Lower lobe of right lung (tissue), 2 donors: ENCODE measurements at regions not wholly inside any gene's neighbourhood (a gene's known extent, or its start where the extent isn't known, plus 50 kb on each side); places are given as distances from the start of the nearest gene placed in this dataset.

Experiments
- ATAC-seq, 2 donors: fragments of 200-7000 bp; cut with Tn5 transposase; one replicate each; pipeline ENCODE4 v1.9.1; 2020 to 2022; ENCODE audit warnings: mild to moderate bottlenecking in 2 of 2, moderate library complexity in 2 of 2
- DNase-seq: peaks from one replicate; pipeline ENCODE4 v3.0.0-alpha.2; 2020
- H3K27ac ChIP-seq: fragments of 200-600 bp; one replicate; pipeline ENCODE4 v1.8.0; 2022
- H3K27me3 ChIP-seq: fragments of 200-600 bp; one replicate; pipeline ENCODE4 v1.8.0; 2022; ENCODE audit warnings: low read depth
- H3K36me3 ChIP-seq: fragments of 200-600 bp; one replicate; pipeline ENCODE4 v1.8.0; 2022; ENCODE audit warnings: mild to moderate bottlenecking
- H3K4me1 ChIP-seq: fragments of 200-600 bp; one replicate; pipeline ENCODE4 v1.8.0; 2022
- H3K4me3 ChIP-seq: fragments of 200-600 bp; one replicate; pipeline ENCODE4 v1.8.0; 2022; ENCODE audit warnings: mild to moderate bottlenecking
- H3K9me3 ChIP-seq: fragments of 200-600 bp; one replicate; pipeline ENCODE4 v1.8.0; 2022
- intact Hi-C: fragments of 100-400 bp; cut with DNase I; formaldehyde crosslinking; loops from one replicate; pipeline ENCODE4 v1.11.0; 2022
- TF ChIP-seq, protein P1 (sequence below): fragments of 200-600 bp; IDR thresholded peaks from one replicate; pipeline ENCODE4 v1.8.0; 2022; ENCODE audit warnings: antibody characterized with exemption, mild to moderate bottlenecking
- donor health status: DM: no; HTN: yes; CAD: no; lungs with severe emphysema.

DNA sequence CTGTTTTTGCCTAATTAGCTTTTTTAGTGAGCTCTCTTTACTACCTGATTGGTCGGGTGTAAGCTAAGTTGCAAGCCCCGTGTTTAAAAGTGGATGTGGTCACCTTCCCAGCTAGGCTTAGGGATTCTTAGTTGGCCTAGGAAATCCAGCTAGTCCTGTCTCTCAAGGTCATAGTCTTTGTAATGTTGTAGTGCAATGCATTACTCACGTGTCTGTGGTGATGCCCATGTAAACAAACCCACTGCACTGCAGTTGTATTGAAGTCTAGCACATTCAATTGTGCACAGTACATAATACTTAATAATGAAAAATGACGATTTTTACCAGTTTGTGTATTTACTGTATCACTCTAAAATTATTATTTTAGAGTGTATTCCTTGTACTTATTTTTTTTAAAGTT is 335.5 kb downstream of the NUAK1 start:
- intact Hi-C loops: no loop called here
- TF ChIP-seq, protein P1, sequence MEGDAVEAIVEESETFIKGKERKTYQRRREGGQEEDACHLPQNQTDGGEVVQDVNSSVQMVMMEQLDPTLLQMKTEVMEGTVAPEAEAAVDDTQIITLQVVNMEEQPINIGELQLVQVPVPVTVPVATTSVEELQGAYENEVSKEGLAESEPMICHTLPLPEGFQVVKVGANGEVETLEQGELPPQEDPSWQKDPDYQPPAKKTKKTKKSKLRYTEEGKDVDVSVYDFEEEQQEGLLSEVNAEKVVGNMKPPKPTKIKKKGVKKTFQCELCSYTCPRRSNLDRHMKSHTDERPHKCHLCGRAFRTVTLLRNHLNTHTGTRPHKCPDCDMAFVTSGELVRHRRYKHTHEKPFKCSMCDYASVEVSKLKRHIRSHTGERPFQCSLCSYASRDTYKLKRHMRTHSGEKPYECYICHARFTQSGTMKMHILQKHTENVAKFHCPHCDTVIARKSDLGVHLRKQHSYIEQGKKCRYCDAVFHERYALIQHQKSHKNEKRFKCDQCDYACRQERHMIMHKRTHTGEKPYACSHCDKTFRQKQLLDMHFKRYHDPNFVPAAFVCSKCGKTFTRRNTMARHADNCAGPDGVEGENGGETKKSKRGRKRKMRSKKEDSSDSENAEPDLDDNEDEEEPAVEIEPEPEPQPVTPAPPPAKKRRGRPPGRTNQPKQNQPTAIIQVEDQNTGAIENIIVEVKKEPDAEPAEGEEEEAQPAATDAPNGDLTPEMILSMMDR: no peak
- Histone ChIP-seq H3K9me3 (no peaks in the 10 kb centered on the region), H3K4me1 (no peaks in the 10 kb centered on the region), H3K27ac (no peak overlapping the region), H3K4me3 (no peak overlapping the region), H3K27me3 (no peaks in the 10 kb centered on the region), H3K36me3 (no peaks in the 10 kb centered on the region)
- DNase-seq (no peak), ATAC-seq (no peak)

DNA sequence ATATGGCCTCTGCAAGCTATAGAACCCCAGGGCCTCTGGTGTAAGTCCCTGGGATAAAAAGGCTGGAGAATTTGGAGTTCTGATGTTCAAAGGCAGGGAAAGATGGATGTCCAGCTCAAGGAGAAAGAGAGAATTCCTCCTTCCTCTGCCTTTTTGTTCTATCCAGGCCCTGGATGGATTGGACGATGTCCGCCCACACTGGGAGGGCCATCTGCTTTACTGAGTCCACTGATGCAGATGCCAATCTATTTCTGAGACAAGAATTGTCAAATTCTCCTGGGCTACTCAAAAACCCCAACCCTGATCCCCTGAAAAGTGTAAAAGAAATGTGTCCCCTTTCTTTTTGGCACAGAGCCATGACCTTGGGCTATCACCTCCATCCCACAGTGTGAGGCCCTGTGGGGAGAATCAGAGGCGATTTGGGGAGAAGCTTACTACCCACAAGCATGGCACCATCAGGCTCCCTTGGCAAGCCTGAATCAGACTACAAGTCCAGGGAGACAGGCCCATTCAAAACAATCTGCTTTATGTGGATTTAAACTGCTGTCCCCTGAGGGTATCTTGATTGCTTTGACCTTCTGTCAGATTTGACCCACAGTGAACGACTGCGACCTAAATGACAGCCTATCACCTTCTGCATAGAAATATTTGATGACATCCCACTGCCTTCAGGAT is 334.0 kb downstream of the NUAK1 start:
- Histone ChIP-seq H3K27ac (no peak overlapping the region), H3K9me3 (no peaks in the 10 kb centered on the region), H3K4me3 (no peak overlapping the region), H3K4me1 (no peaks in the 10 kb centered on the region), H3K27me3 (no peaks in the 10 kb centered on the region), H3K36me3 (no peaks in the 10 kb centered on the region)
- TF ChIP-seq, protein P1: no peak
- intact Hi-C loops: no loop called here
- DNase-seq (no peak), ATAC-seq (no peak)

DNA sequence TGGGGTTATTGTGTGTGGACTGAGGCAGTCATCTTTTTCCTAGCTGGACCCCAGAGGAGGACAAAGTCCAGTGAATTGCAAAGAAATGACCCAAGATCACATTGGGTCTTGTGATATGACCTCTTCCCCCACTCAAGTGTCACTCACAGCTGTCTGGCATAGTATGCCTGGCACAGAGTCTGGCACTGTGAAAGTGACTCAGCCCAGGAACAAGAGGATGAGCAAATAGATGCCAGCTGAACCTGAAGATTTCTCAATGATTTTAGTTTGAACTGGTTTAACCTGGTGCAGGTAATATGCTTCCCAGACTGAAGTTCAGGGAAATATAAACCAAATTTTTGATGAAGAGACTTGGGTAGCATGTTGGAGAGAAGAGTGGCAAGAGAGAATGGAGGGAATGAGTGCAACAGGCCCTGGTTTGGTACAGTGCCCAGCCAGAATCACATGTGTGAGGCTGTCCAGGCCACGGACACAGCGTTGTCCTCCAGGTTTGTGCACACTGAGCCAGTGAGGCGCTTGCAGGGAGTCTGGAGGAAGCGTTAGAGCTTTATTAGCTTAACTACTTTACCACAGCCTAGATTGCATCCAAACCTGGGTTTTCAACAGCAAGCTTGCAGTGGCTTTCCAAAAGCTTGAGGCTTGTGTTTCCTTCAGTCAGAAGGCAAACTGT is 332.9 kb downstream of the NUAK1 start:
- Histone ChIP-seq H3K27ac (no peak overlapping the region), H3K4me3 (no peak overlapping the region), H3K9me3 (no peaks in the 10 kb centered on the region), H3K36me3 (no peaks in the 10 kb centered on the region), H3K27me3 (no peaks in the 10 kb centered on the region), H3K4me1 (no peaks in the 10 kb centered on the region)
- ATAC-seq (no peak), DNase-seq (no peak)
- intact Hi-C loops: no loop called here
- TF ChIP-seq, protein P1: no peak

DNA sequence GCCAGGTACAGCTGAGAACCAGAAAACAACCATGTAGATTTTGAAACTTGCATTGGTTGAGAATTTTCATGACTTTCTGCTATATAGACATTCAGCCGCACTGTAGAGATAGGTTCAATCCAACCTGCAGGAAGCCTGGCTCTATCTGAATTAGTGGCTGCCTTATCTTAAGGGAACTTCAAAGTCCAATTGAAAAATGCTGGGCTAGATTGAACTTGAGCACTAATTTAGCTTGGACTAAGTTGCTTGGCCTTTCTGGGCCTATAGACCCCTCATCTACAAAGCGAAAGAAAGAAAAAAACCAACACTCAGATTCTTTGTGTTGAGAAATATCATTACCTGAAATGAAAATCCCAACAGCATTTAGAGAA is 332.4 kb downstream of the NUAK1 start:
- TF ChIP-seq, protein P1: no peak
- intact Hi-C loops: no loop called here

DNA sequence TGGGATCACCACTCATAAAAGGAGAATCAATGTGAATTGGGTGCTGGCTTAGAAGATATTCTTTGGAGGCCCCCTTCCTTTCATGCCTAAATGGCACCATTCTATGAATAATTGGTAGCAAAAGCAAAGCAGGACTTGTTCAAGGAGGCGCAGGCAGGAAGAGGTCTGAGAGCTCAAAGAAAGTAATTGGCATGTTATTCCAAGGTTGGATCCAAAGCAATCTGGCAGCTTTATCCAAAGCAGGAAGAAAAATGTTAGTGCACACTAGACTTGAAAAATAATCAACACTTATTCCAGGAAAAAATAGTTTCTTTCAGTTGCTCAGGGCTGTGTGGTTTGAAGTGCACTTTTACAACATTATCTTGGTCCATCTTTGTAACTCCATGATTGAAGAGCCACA is 326.4 kb downstream of the NUAK1 start:
- intact Hi-C loops: no loop called here
- no peaks in the 10 kb centered on the region for H3K9me3 ChIP-seq
- no peak for ATAC-seq

More for the DNA sequence above, 332.4 kb downstream of the NUAK1 start:
- no peak overlapping the region for H3K4me3 ChIP-seq
- no peaks in the 10 kb centered on the region for H3K4me1 ChIP-seq
- H3K27ac ChIP-seq: no peak overlapping the region
- no peaks in the 10 kb centered on the region for H3K36me3 ChIP-seq
- ATAC-seq (no peak), DNase-seq (no peak)
- no peaks in the 10 kb centered on the region for H3K27me3 ChIP-seq
- H3K9me3 ChIP-seq: no peaks in the 10 kb centered on the region

More for the DNA sequence above, 326.4 kb downstream of the NUAK1 start:
- Histone ChIP-seq H3K27me3 (no peaks in the 10 kb centered on the region), H3K27ac (no peak overlapping the region), H3K4me3 (no peak overlapping the region), H3K4me1 (no peaks in the 10 kb centered on the region), H3K36me3 (no peaks in the 10 kb centered on the region)
- no peak for DNase-seq
- TF ChIP-seq, protein P1: no peak
